GM19351 (cell line): ENCODE measurements at regions not wholly inside any gene's neighbourhood (a gene's known extent, or its start where the extent isn't known, plus 50 kb on each side); places are given as distances from the start of the nearest gene placed in this dataset.

Source experiments
- ATAC-seq: cut with Tn5 transposase; IDR thresholded peaks from one replicate; pipeline ENCODE4 v1.9.1; 2021; ENCODE audit warnings: mild to moderate bottlenecking, moderate library complexity; ENCODE audit not compliant: unreplicated experiment

GRCh38 chr3:124174476-124174875, 182.6 kb upstream of the ROPN1 start:
- ATAC-seq = no peak

DNA sequence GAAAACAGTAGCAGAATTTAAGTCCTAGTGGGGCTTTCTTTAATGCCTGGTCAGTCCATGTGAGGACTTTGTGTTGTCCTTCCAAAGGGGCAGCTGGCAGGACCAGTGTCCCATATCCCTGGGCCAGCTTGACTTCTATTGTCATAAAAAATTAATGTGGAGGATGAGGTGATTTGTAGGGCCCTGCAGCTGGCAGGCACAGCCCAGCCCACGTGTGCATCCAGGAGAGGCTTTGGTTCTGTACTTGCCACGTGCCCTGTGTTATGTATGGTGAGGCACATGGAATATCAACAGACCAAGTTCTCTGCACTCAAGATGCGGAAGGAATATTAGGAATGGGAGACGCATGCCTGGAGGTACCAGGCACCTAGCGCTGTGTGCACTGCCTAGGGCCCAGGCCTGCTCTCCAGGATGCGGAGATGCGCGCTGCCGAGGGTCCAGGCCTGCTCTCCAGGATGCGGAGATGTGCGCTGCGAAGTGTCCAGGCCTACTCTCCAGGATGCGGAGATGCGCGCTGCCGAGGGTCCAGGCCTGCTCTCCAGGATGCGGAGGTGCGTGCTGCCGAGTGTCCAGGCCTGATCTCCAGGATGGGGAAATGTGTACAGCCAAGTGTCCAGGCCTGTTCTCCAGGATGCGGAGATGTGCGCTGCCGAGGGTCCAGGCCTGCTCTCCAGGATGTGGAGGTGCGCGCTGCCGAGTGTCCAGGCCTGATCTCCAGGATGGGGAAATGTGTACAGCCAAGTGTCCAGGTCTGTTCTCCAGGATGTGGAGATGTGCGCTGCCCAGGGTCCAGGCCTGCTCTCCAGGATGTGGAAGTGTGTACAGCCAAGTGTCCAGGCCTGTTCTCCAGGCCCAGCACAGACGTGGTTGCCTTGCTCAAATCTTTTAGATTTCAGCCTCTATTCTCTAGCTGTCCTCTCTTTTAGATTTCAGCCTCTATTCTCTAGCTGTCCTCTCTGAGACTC, 183.3 kb upstream of the ROPN1 start:
- no peak for ATAC-seq

DNA sequence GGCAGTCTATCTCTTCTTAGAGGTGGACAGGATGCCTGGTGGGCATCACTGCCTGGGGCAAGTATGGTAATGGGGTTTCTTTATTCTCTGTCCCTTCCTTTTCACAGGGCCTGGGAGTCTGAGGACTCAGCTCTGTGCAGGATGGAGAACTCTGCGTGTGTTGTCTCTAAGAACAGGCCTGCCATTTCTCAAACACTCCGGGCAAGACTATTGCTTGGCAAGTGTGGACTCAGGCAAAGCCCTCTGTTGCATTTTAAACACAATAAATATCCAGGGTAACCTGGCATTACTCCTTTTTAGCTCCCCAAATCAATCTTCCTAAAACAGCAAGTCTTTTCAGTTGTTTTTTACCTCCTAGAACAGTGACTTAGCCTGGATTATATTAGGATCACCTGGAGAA, 185.1 kb upstream of the ROPN1 start:
- ATAC-seq = no peak

GRCh38 chr3:124178531-124178930, 186.6 kb upstream of the ROPN1 start:
- no peak for ATAC-seq

DNA sequence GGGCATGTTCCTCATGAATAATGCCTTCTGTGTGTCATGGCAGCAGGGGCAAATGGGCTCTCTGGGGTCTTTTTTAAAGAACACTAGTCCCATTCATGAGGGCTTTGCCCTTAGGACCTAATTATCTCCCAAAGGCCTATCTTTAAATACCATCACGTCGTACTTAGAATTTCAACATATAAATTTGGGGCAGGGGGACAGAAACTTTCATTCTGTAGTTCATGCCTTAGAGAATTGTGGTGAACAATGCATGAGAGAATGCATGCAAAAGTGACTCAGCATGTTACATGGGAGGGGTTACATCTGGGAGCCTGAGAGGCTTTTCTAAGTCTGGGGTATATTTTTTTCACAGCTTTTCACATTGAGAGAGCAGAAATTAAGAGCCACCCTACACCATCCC, 208.5 kb upstream of the ROPN1 start:
- ATAC-seq = no peak

GRCh38 chr3:124201226-124201625, 209.3 kb upstream of the ROPN1 start:
- ATAC-seq = no peak

GRCh38 chr3:124201786-124202185, 209.9 kb upstream of the ROPN1 start:
- no peak for ATAC-seq

- ATAC-seq = no peak
Observed at GRCh38 chr3:124202754-124203153, 210.8 kb upstream of the ROPN1 start.

GRCh38 chr3:124203292-124203691, 211.4 kb upstream of the ROPN1 start:
- ATAC-seq = no peak

DNA sequence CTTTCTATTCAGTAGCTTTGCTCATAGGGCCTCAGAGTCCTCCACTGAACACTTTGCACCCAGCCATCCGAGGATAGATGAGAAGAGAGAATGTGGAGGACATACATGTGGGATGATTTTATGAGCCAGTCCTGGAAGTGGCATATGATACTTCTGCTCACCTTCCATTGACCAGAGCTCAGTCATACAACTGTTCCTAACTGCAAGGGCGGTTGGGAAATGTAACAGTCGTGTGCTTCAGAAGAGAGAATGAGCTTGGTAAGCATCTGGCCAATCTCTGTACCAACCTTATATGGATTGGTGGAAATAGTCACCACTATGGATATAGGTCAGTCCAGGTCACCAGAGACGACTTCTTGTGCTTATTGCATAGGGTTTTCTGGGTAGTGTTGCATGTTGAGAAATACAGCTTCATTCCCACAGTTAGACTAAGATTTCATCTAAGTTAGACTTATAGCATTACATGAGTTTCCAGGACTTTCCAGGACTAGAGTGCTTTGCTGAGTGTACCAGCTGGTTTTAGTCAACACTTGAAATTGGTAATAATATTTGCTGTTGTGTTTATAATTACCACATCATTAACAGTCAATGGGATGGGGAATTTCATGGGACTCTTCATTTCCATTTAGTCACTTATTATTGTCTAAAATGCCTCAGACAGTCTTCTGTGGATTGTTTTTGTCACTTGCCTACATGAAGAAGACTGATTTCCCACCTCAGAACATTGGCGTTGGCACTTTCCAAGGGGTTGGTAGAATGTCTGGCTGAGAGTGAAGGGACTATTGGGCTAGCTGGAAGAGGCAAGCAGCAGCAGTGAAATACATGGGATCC, 214.5 kb upstream of the ROPN1 start:
- no peak for ATAC-seq

GRCh38 chr3:124207077-124207476, 215.2 kb upstream of the ROPN1 start:
- ATAC-seq = no peak

- peak; percentile 89 for ATAC-seq
Observed at GRCh38 chr3:124207873-124208485, 216.1 kb upstream of the ROPN1 start.

- no peak for ATAC-seq
Observed at GRCh38 chr3:124209426-124209825, 217.5 kb upstream of the ROPN1 start.

GRCh38 chr3:124210899-124211298, 219.0 kb upstream of the ROPN1 start:
- ATAC-seq = no peak

- ATAC-seq = no peak
Observed at GRCh38 chr3:124213641-124214040, 221.7 kb upstream of the ROPN1 start.

- no peak for ATAC-seq
Observed at GRCh38 chr3:124217542-124217941, 225.6 kb upstream of the ROPN1 start.

- no peak for ATAC-seq
Observed at GRCh38 chr3:124221422-124221821, 229.5 kb upstream of the ROPN1 start.

- no peak for ATAC-seq
Observed at GRCh38 chr3:124223853-124224252, 231.9 kb upstream of the ROPN1 start.

DNA sequence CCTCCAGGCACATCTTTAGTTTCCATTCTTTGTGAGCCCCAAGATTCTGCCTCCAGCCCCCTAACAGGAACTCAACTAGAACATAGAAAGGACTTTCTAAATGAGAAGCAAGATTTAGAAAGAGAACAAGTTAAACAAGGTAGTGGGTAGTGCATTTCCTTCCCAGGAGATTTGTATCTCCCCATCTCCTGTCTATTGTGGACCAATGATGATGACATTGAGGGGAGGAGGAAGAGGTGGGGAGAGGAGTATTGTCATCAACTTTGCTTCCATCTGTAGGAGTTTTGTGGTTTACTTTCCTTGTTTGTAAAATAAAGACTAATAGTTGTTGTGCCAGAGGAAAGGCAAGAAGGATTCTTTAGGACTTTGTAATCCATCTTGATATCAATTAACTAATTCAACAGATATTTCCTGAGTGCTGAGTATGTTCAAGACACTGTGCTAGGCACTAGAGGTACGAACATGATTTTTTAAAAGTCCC, 235.3 kb upstream of the ROPN1 start:
- ATAC-seq = no peak

DNA sequence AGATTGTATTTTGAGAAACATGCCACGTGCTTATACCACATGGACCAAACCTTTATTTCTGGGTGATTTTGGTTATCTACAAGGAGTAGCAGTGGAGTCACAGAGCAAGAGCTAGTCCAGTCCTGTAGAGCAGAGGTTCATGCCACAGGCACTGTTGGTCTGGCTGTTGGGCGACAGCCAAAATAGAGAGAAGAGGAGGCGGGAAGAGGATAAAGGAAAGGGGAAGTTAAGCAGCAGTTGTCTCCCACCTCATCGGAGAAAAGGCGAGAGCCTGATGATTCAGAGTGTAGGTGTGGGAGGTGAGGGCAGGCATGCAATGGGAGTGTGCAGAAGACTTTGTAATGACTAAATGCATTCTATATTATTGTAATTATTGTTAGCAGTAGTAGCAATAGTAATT, 237.5 kb upstream of the ROPN1 start:
- ATAC-seq = no peak

DNA sequence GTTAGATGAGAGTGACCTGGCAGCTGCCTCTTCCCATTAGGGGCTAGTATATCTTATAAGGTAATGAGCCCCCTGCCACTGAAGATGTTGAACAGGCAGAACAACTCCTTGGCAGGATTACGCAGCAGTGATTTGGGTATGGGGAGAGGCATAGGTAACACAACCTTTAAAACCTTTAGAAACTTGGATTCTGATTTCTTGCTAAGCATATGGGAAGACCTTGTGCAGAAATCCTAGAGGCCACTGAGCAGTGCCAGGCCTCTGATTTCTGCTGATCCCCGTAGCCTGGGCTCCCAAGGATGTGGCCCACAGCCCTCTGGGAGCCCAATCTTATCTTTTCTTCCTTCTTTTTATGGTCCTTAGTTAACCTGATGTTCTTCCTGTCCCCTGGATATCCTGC, 237.9 kb upstream of the ROPN1 start:
- ATAC-seq = no peak
